ENCODE measurements at regions not wholly inside any gene's neighbourhood (a gene's known extent, or its start where the extent isn't known, plus 50 kb on each side); places are given as distances from the start of the nearest gene placed in this dataset.

GRCh38 chr12:111064154-111064553, 143.8 kb upstream of the MYL2 start:
- Histone ChIP-seq H3K27me3 (ENCODE audit: control insufficient read depth in 4 of 4, insufficient read depth in 4 of 4, low read length in 3 of 4) (no peaks in the 10 kb centered on the region), H3K36me3 (ENCODE audit: control insufficient read depth in 4 of 4, insufficient read depth in 3 of 4, low read depth in 1 of 4, low read length in 3 of 4) (no peaks in the 10 kb centered on the region), H3K27ac (ENCODE audit: low read depth in 1 of 2, low read length in 2 of 2) (peak overlapping the region in 1 of 2 donors; percentile 3), H3K9me3 (ENCODE audit: control insufficient read depth in 4 of 4, low read length in 3 of 4) (no peaks in the 10 kb centered on the region), H3K4me1 (ENCODE audit: control insufficient read depth in 4 of 4, insufficient read depth in 4 of 4, low read length in 3 of 4) (peaks cover 9 to 51% (median 23%) of the 10 kb centered on the region in 4 donors), H3K4me3 (ENCODE audit: low read depth in 1 of 3, low read length in 3 of 3) (no peak overlapping the region), H3K9ac (ENCODE audit: low read depth in 1 of 2, low read length in 2 of 2) (no peak overlapping the region)
- DNase-seq (ENCODE audit: low spot score) = no peak
- WGBS = 96% methylated on average over 3 of the region's 3 CpGs
- TF ChIP-seq REST (IDR thresholded peaks at IDR 0.05) = no peak
- TF ChIP-seq FOXA1 (IDR thresholded peaks at IDR 0.05) = no peak
- peak in 1 of 2 donors; percentile 4 for TF ChIP-seq JUND (IDR thresholded peaks at IDR 0.05)
- TF ChIP-seq TAF1 (conservative IDR thresholded peaks at IDR 0.05) = no peak

- Histone ChIP-seq H3K27me3 (ENCODE audit: control insufficient read depth in 4 of 4, insufficient read depth in 4 of 4, low read length in 3 of 4) (no peaks in the 10 kb centered on the region), H3K27ac (ENCODE audit: low read depth in 1 of 2, low read length in 2 of 2) (peak overlapping the region in 1 of 2 donors; percentile 56), H3K9me3 (ENCODE audit: control insufficient read depth in 4 of 4, low read length in 3 of 4) (no peaks in the 10 kb centered on the region), H3K36me3 (ENCODE audit: control insufficient read depth in 4 of 4, insufficient read depth in 3 of 4, low read depth in 1 of 4, low read length in 3 of 4) (no peaks in the 10 kb centered on the region), H3K4me3 (ENCODE audit: low read depth in 1 of 3, low read length in 3 of 3) (no peak overlapping the region), H3K9ac (ENCODE audit: low read depth in 1 of 2, low read length in 2 of 2) (no peak overlapping the region), H3K4me1 (ENCODE audit: control insufficient read depth in 4 of 4, insufficient read depth in 4 of 4, low read length in 3 of 4) (peaks cover 9 to 46% (median 20%) of the 10 kb centered on the region in 4 donors)
- no peak for TF ChIP-seq REST (IDR thresholded peaks at IDR 0.05)
- no peak for TF ChIP-seq ZBTB33 (IDR thresholded peaks at IDR 0.05)
- no peak for TF ChIP-seq RAD21 (IDR thresholded peaks at IDR 0.05)
- TF ChIP-seq HNF4G (IDR thresholded peaks at IDR 0.05) = no peak
- peak; percentile 80 for TF ChIP-seq FOXA2 (IDR thresholded peaks at IDR 0.05)
- TF ChIP-seq GABPA (IDR thresholded peaks at IDR 0.05 in 1 of 2, conservative IDR thresholded peaks at IDR 0.05 in 1 of 2) = no peak
- TF ChIP-seq CTCF (IDR thresholded peaks at IDR 0.05; ENCODE audit: low read depth, low read length, missing input control) = no peak
- TF ChIP-seq MAX (IDR thresholded peaks at IDR 0.05) = no peak
- TF ChIP-seq JUND (IDR thresholded peaks at IDR 0.05) = no peak
- peak in 1 of 2 donors; percentile 48 for TF ChIP-seq HNF4A (conservative IDR thresholded peaks at IDR 0.05)
- no peak for TF ChIP-seq EGR1 (IDR thresholded peaks at IDR 0.05; ENCODE audit: low read depth in 2 of 2)
- no peak for TF ChIP-seq ATF3 (IDR thresholded peaks at IDR 0.05)
- TF ChIP-seq SP1 (IDR thresholded peaks at IDR 0.05) = no peak
- TF ChIP-seq YY1 (IDR thresholded peaks at IDR 0.05) = peak; percentile 20
- TF ChIP-seq NR2F2 (IDR thresholded peaks at IDR 0.05) = no peak
- no peak for TF ChIP-seq TAF1 (conservative IDR thresholded peaks at IDR 0.05)
- peak in 1 of 2 donors; percentile 69 for TF ChIP-seq RXRA (IDR thresholded peaks at IDR 0.05)
- TF ChIP-seq FOXA1 (IDR thresholded peaks at IDR 0.05) = peak; percentile 52
- DNase-seq (ENCODE audit: low spot score) = no peak
- WGBS = 68% methylated on average over 22 of the region's 22 CpGs
Observed at GRCh38 chr12:111063295-111064026, 143.1 kb upstream of the MYL2 start.
